H1 (cell line): ENCODE measurements at regions not wholly inside any gene's neighbourhood (a gene's known extent, or its start where the extent isn't known, plus 50 kb on each side); places are given as distances from the start of the nearest gene placed in this dataset.

Experiments used
- CTCF ChIA-PET: fragments of 300-600 bp; sonication (Branson Sonifier 250); formaldehyde crosslinking; loops from one replicate; lab custom pipeline; 2021; ENCODE audit not compliant: partially characterized antibody; lab: Charles Lee
- POLR2A ChIA-PET: fragments of 300-600 bp; sonication (Branson Sonifier 250); formaldehyde crosslinking; loops from one replicate; lab custom pipeline; 2021; ENCODE audit warnings: inconsistent platforms; ENCODE audit not compliant: partially characterized antibody; lab: Charles Lee
- DNase-seq, 2 experiments: peaks; one replicate each; pipeline versions ENCODE4 v3.0.0 to v3.0.0-alpha.2; 2010 to 2022; ENCODE audit warnings: low spot score in 2 of 2, low read depth in 1 of 2, mixed read lengths in 1 of 2
- FAIRE-seq: peaks from 2 replicates; lab custom pipeline; 2011; peaks lifted over from hg19 to GRCh38; lab: Jason Lieb, UNC
- H2AFZ ChIP-seq: 2 replicates; pipeline ENCODE4 v1.8.1; 2012; ENCODE audit warnings: low read length, inconsistent platforms
- H2AK5ac ChIP-seq: 2 replicates; pipeline ENCODE4 v1.6.1; 2013; ENCODE audit warnings: low read depth, low read length
- H2BK120ac ChIP-seq: replicated peaks from 2 replicates; pipeline ENCODE3; 2013; ENCODE audit warnings: low read depth, low read length, inconsistent platforms
- H2BK12ac ChIP-seq: 2 replicates; pipeline ENCODE4 v1.6.1; 2013; ENCODE audit warnings: low read depth, low read length
- H2BK15ac ChIP-seq: 2 replicates; pipeline ENCODE4 v1.6.1; 2013; ENCODE audit warnings: low read length
- H2BK20ac ChIP-seq: 2 replicates; pipeline ENCODE4 v1.6.1; 2013; ENCODE audit warnings: low read length
- H2BK5ac ChIP-seq: 2 replicates; pipeline ENCODE4 v1.6.1; 2013; ENCODE audit warnings: low read depth, low read length
- H3K14ac ChIP-seq: 2 replicates; pipeline ENCODE4 v1.6.1; 2013; ENCODE audit warnings: inconsistent platforms; ENCODE audit not compliant: insufficient read length
- H3K18ac ChIP-seq: 2 replicates; pipeline ENCODE4 v1.6.1; 2013; ENCODE audit warnings: low read length; ENCODE audit errors: extremely low read depth
- H3K23ac ChIP-seq: 2 replicates; pipeline ENCODE4 v1.6.1; 2013; ENCODE audit warnings: inconsistent platforms; ENCODE audit not compliant: insufficient read length
- H3K23me2 ChIP-seq: 2 replicates; pipeline ENCODE4 v1.6.1; 2013; ENCODE audit warnings: low read depth, low read length
- H3K27ac ChIP-seq: 2 replicates; pipeline ENCODE4 v1.6.1; 2011; ENCODE audit warnings: low read depth, low read length, inconsistent platforms
- H3K27me3 ChIP-seq, 4 experiments: replicated peaks in 1 of 4; 1 replicate in 1 of 4; 2 replicates in 3 of 4; pipeline versions ENCODE4 v1.6.1 to v1.8.1; 2011 to 2013; ENCODE audit warnings: low read length in 3 of 4, mild to moderate bottlenecking in 3 of 4, inconsistent platforms in 2 of 4, mixed read lengths in 2 of 4, moderate library complexity in 1 of 4; ENCODE audit not compliant: control insufficient read depth in 3 of 4, insufficient read depth in 3 of 4; ENCODE audit errors: extremely low read depth in 1 of 4
- H3K36me3 ChIP-seq, 4 experiments: 2 replicates each; pipeline versions ENCODE4 v1.6.1 to v1.8.1; 2011 to 2013; ENCODE audit warnings: mild to moderate bottlenecking in 4 of 4, low read length in 3 of 4, moderate library complexity in 2 of 4, control low read depth in 1 of 4, inconsistent platforms in 1 of 4; ENCODE audit not compliant: insufficient read depth in 4 of 4, control insufficient read depth in 2 of 4
- H3K4ac ChIP-seq: replicated peaks from 2 replicates; pipeline ENCODE3; 2013; ENCODE audit warnings: low read length, low read depth, mixed read lengths, inconsistent platforms; ENCODE audit not compliant: insufficient read length
- H3K4me1 ChIP-seq, 4 experiments: replicated peaks in 1 of 4; 1 replicate in 1 of 4; 2 replicates in 3 of 4; pipeline versions ENCODE4 v1.6.1 to v1.8.1; 2011 to 2013; ENCODE audit warnings: low read length in 3 of 4, inconsistent platforms in 2 of 4, mixed read lengths in 1 of 4; ENCODE audit not compliant: insufficient read depth in 4 of 4, control insufficient read depth in 3 of 4
- H3K4me2 ChIP-seq, 2 experiments: 2 replicates each; pipeline versions ENCODE4 v1.6.1 to v1.8.1; 2011 to 2013; ENCODE audit warnings: low read depth in 2 of 2, low read length in 2 of 2, control low read depth in 1 of 2, inconsistent platforms in 1 of 2, mild to moderate bottlenecking in 1 of 2; ENCODE audit not compliant: insufficient read depth in 1 of 2
- H3K4me3 ChIP-seq, 4 experiments: fragments of 200-600, 300-600 bp in 1 of 4; sonication (generic), shearing (Covaris generic), sonication (Bioruptor Twin) in 1 of 4; 2 replicates each; pipeline versions ENCODE4 v1.5.1 to v1.8.1; 2011 to 2016; ENCODE audit warnings: low read length in 4 of 4, low read depth in 3 of 4, control low read depth in 2 of 4, inconsistent platforms in 2 of 4, mild to moderate bottlenecking in 2 of 4, mixed read lengths in 1 of 4, moderate library complexity in 1 of 4; ENCODE audit not compliant: insufficient read depth in 2 of 4; ENCODE audit errors: extremely low read depth in 1 of 4
- H3K56ac ChIP-seq: replicated peaks from 2 replicates; pipeline ENCODE3; 2013; ENCODE audit warnings: low read depth, mild to moderate bottlenecking, mixed read lengths, low read length, inconsistent platforms; ENCODE audit not compliant: insufficient read length
- H3K79me1 ChIP-seq: 2 replicates; pipeline ENCODE4 v1.6.1; 2013; ENCODE audit warnings: low read depth, low read length, control low read depth
- H3K79me2 ChIP-seq, 2 experiments: 2 replicates each; pipeline versions ENCODE4 v1.6.1 to v1.8.1; 2012 to 2013; ENCODE audit warnings: low read length in 2 of 2, mild to moderate bottlenecking in 2 of 2, inconsistent platforms in 1 of 2; ENCODE audit not compliant: insufficient read depth in 2 of 2, control insufficient read depth in 1 of 2
- H3K9ac ChIP-seq, 4 experiments: replicated peaks in 1 of 4; 1 replicate in 1 of 4; 2 replicates in 3 of 4; pipeline versions ENCODE4 v1.6.1 to v1.8.1; 2011 to 2013; ENCODE audit warnings: low read depth in 3 of 4, low read length in 3 of 4, control low read depth in 2 of 4, mild to moderate bottlenecking in 2 of 4, moderate library complexity in 2 of 4, inconsistent platforms in 1 of 4; ENCODE audit errors: extremely low read depth in 1 of 4
- H3K9me3 ChIP-seq, 2 experiments: 2 replicates each; pipeline versions ENCODE4 v1.6.1 to v1.8.1; 2012 to 2013; ENCODE audit warnings: mild to moderate bottlenecking in 2 of 2, moderate library complexity in 2 of 2, control low read depth in 1 of 2, inconsistent platforms in 1 of 2, low read depth in 1 of 2, low read length in 1 of 2, mixed read lengths in 1 of 2; ENCODE audit not compliant: insufficient read depth in 2 of 2
- H4K20me1 ChIP-seq, 2 experiments: replicated peaks in 1 of 2; 2 replicates each; pipeline versions ENCODE3 to v1.8.1; 2011 to 2013; ENCODE audit warnings: inconsistent platforms in 2 of 2, low read length in 2 of 2, mild to moderate bottlenecking in 1 of 2; ENCODE audit not compliant: insufficient read depth in 2 of 2, control insufficient read depth in 1 of 2
- H4K5ac ChIP-seq: 2 replicates; pipeline ENCODE4 v1.6.1; 2013; ENCODE audit warnings: low read length, low read depth, mixed read lengths, inconsistent platforms; ENCODE audit not compliant: insufficient read length
- H4K8ac ChIP-seq: 2 replicates; pipeline ENCODE4 v1.8.0; 2013; ENCODE audit warnings: mild to moderate bottlenecking, moderate library complexity, low read length, inconsistent platforms; ENCODE audit not compliant: insufficient read depth; ENCODE audit errors: extremely low read depth
- H4K91ac ChIP-seq: replicated peaks from 2 replicates; pipeline ENCODE3; 2013; ENCODE audit warnings: low read length, mixed read lengths, inconsistent platforms; ENCODE audit not compliant: insufficient read length
- BACH1 ChIP-seq: IDR thresholded peaks from 2 replicates; pipeline ENCODE4 v1.6.1; 2012; ENCODE audit warnings: low read length, improper control_type of control experiment
- BCL11A ChIP-seq, 2 experiments: IDR thresholded peaks; one replicate each; pipeline ENCODE4 v1.6.1; 2011; ENCODE audit warnings: low read depth in 2 of 2, low read length in 2 of 2, mild to moderate bottlenecking in 2 of 2
- BRCA1 ChIP-seq: IDR thresholded peaks from 2 replicates; pipeline ENCODE4 v1.6.1; 2012; ENCODE audit warnings: low read depth, low read length, improper control_type of control experiment
- CHD1 ChIP-seq: IDR thresholded peaks from 2 replicates; pipeline ENCODE4 v1.6.1; 2012; ENCODE audit warnings: low read depth, low read length, improper control_type of control experiment
- CHD2 ChIP-seq: IDR thresholded peaks from 2 replicates; pipeline ENCODE4 v1.6.1; 2012; ENCODE audit warnings: low read length, improper control_type of control experiment
- CTCF ChIP-seq, 3 experiments: IDR thresholded peaks; 1 replicate in 2 of 3; 2 replicates in 1 of 3; pipeline versions ENCODE4 v1.5.1 to v1.6.1; 2011; ENCODE audit warnings: low read length in 3 of 3, mild to moderate bottlenecking in 3 of 3, inconsistent platforms in 2 of 3, low read depth in 1 of 3, moderate library complexity in 1 of 3; ENCODE audit not compliant: insufficient read depth in 1 of 3; ENCODE audit errors: control extremely low read depth in 1 of 3
- FOSL1 ChIP-seq: IDR thresholded peaks from 2 replicates; pipeline ENCODE4 v1.6.1; 2011; ENCODE audit warnings: mild to moderate bottlenecking, low read depth, low read length, moderate library complexity; ENCODE audit not compliant: insufficient read depth
- GABPA ChIP-seq: IDR thresholded peaks from 2 replicates; pipeline ENCODE4 v1.6.1; 2011; ENCODE audit warnings: mild to moderate bottlenecking, low read length, moderate library complexity, borderline replicate concordance; ENCODE audit not compliant: insufficient read depth
- JUND ChIP-seq: IDR thresholded peaks from 2 replicates; pipeline ENCODE4 v1.6.1; 2011; ENCODE audit warnings: mild to moderate bottlenecking, improper control_type of control experiment, low read length
- NRF1 ChIP-seq: IDR thresholded peaks from 2 replicates; pipeline ENCODE4 v1.6.1; 2011; ENCODE audit warnings: mild to moderate bottlenecking, low read depth, low read length, improper control_type of control experiment
- SIN3A ChIP-seq, 2 experiments: IDR thresholded peaks in 1 of 2; conservative IDR thresholded peaks in 1 of 2; 2 replicates each; pipeline ENCODE4 v1.6.1; 2011 to 2012; ENCODE audit warnings: low read length in 2 of 2, improper control_type of control experiment in 1 of 2, low read depth in 1 of 2, mild to moderate bottlenecking in 1 of 2
- TAF1 ChIP-seq: IDR thresholded peaks from 2 replicates; pipeline ENCODE4 v1.6.1; 2011; ENCODE audit warnings: mild to moderate bottlenecking, low read depth, low read length
- WGBS, 2 experiments: shearing (Covaris generic) in 1 of 2; methylation state at CpG; one replicate each; pipeline versions ENCODE4 v1.1.6 to v1.1.7; 2013 to 2015; ENCODE audit warnings: low lambda C conversion rate in 2 of 2, mixed read lengths in 2 of 2, inconsistent platforms in 1 of 2, low coverage in 1 of 2, missing lambda C conversion rate in 1 of 2; ENCODE audit not compliant: insufficient replicate concordance in 2 of 2, insufficient coverage in 1 of 2, insufficient read length in 1 of 2; ENCODE audit errors: extremely low coverage in 1 of 2, missing lambda C conversion rate in 1 of 2; 5-methylcytosine and 5-hydroxymethylcytosine counted together

GRCh38 chr5:67407979-67408378, 211.4 kb upstream of the CD180 start:
- POLR2A ChIA-PET: no interaction called here
- Histone ChIP-seq H3K79me1 (no peaks in the 10 kb centered on the region), H3K4me3 (no peak overlapping the region), H4K8ac (no peak overlapping the region), H2AFZ (no peak overlapping the region), H2AK5ac (no peak overlapping the region), H3K9me3 (no peaks in the 10 kb centered on the region), H2BK20ac (no peak overlapping the region), H2BK15ac (no peak overlapping the region), H3K36me3 (no peaks in the 10 kb centered on the region), H4K20me1 (no peaks in the 10 kb centered on the region), H3K18ac (no peak overlapping the region), H3K14ac (no peak overlapping the region), H2BK120ac (no peak overlapping the region), H3K79me2 (no peaks in the 10 kb centered on the region), H3K27me3 (no peaks in the 10 kb centered on the region), H4K91ac (no peak overlapping the region), H3K23ac (no peak overlapping the region), H2BK12ac (no peak overlapping the region), H3K4me2 (no peak overlapping the region), H3K4ac (no peak overlapping the region), H2BK5ac (no peak overlapping the region), H3K9ac (no peak overlapping the region), H3K23me2 (no peaks in the 10 kb centered on the region), H3K4me1 (no peaks in the 10 kb centered on the region), H3K56ac (no peak overlapping the region), H4K5ac (no peak overlapping the region), H3K27ac (no peak overlapping the region)
- TF ChIP-seq TAF1 (no peak), GABPA (no peak), CHD2 (no peak), BRCA1 (no peak), CTCF (IDR thresholded peaks at IDR 0.05; ENCODE audit: control extremely low read depth in 1 of 3, insufficient read depth in 1 of 3, low read depth in 1 of 3, low read length in 3 of 3) (no peak), BCL11A (IDR thresholded peaks at IDR 0.05; ENCODE audit: low read depth in 2 of 2, low read length in 2 of 2) (no peak), SIN3A (conservative IDR thresholded peaks at IDR 0.05 in 1 of 2, IDR thresholded peaks at IDR 0.05 in 1 of 2; ENCODE audit: low read depth in 1 of 2, low read length in 2 of 2) (no peak), JUND (no peak), BACH1 (no peak), FOSL1 (no peak), CHD1 (no peak), NRF1 (no peak)
- FAIRE-seq (no peak), DNase-seq (no peak)
- WGBS, 2 experiments: 64% methylated on average over 2 of the region's 2 CpGs; no CpG with 5 or more reads in 1 of the 2 experiments
- CTCF ChIA-PET: no interaction called here
